Upper lobe of left lung (tissue), 6 donors: ENCODE measurements at regions not wholly inside any gene's neighbourhood (a gene's known extent, or its start where the extent isn't known, plus 50 kb on each side); places are given as distances from the start of the nearest gene placed in this dataset.

ENCODE experiments used
- ATAC-seq, 2 donors: fragments of 200-7000 bp; cut with Tn5 transposase; one replicate each; pipeline ENCODE4 v1.9.1; 2022; ENCODE audit warnings: mild to moderate bottlenecking in 2 of 2, moderate library complexity in 2 of 2; ENCODE audit not compliant: low FRiP score in 2 of 2
- DNase-seq, 2 donors: peaks; one replicate each; pipeline ENCODE4 v3.0.0-alpha.2; 2019 to 2020
- H3K27ac ChIP-seq, 4 donors: fragments of 200-600 bp; sonication (generic); one replicate each; pipeline ENCODE4 v1.5.1; 2016 to 2019
- H3K27me3 ChIP-seq, 4 donors: fragments of 200-600 bp; sonication (generic); one replicate each; pipeline ENCODE4 v1.5.1; 2017 to 2019
- H3K36me3 ChIP-seq, 4 donors: fragments of 200-600 bp; sonication (generic); one replicate each; pipeline ENCODE4 v1.5.1; 2016 to 2019
- H3K4me1 ChIP-seq, 4 donors: fragments of 200-600 bp; sonication (generic); one replicate each; pipeline ENCODE4 v1.5.1; 2018 to 2019
- H3K4me3 ChIP-seq, 4 donors: fragments of 200-600 bp; sonication (generic); one replicate each; pipeline ENCODE4 v1.5.1; 2017 to 2019; ENCODE audit warnings: mild to moderate bottlenecking in 2 of 4, moderate library complexity in 1 of 4
- H3K9me3 ChIP-seq, 4 donors: fragments of 200-600 bp; sonication (generic); one replicate each; pipeline ENCODE4 v1.5.1; 2018 to 2019
- CTCF ChIP-seq, 6 experiments: fragments of 450-650 bp in 4 of 6; fragments of 200-600 bp in 2 of 6; sonication (generic) in 2 of 6; IDR thresholded peaks; one replicate each; pipeline ENCODE4 v1.5.1; 2016 to 2019; ENCODE audit warnings: antibody characterized with exemption in 6 of 6
- EP300 ChIP-seq, 4 donors: sonication (generic); formaldehyde crosslinking; IDR thresholded peaks; one replicate each; pipeline ENCODE4 v1.5.1; 2017; ENCODE audit warnings: antibody characterized with exemption in 4 of 4, control low read depth in 2 of 4
- POLR2A ChIP-seq, 4 donors: fragments of 450-650 bp; IDR thresholded peaks; one replicate each; pipeline ENCODE4 v1.5.1; 2016 to 2017; ENCODE audit warnings: antibody characterized with exemption in 4 of 4, mild to moderate bottlenecking in 2 of 4
- POLR2AphosphoS5 ChIP-seq, 2 donors: sonication (generic); formaldehyde crosslinking; IDR thresholded peaks; one replicate each; pipeline ENCODE4 v1.5.1; 2017; ENCODE audit warnings: antibody characterized with exemption in 2 of 2
- WGBS, 2 donors: methylation state at CpG; one replicate each; pipeline ENCODE4 v1.1.5; 2017 to 2018; 5-methylcytosine and 5-hydroxymethylcytosine counted together
- donor health status: DM: no; HTN: no; CAD: no; lungs with moderate emphysema.
- donor health status: DM: no; HTN: yes; CAD: no; lungs with severe emphysema.

DNA sequence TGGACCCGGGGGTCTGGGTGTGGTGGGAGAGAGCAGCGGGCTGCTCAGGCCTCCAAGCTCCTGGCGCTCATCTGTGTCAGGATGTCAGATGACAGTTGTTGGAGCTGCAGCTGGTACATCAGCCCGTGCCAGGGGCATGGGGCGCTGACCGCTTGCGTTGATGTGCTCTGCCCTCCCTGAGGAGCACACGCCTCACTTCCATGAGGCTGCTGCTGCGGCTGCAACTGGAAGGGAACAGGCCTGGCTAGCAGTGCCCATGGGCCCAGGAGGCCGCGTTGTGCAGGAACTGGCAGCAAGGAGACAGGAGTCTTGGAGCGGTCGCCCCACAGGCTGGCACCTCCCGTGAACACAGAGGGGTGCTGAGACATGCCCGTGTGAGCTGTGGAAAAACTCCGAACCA lies 361.3 kb upstream of the MKI67 start:
- ATAC-seq: no peak
- Histone ChIP-seq H3K4me3 (no peak overlapping the region), H3K27ac (no peak overlapping the region), H3K4me1 (no peaks in the 10 kb centered on the region), H3K9me3 (no peaks in the 10 kb centered on the region), H3K27me3 (no peaks in the 10 kb centered on the region), H3K36me3 (no peaks in the 10 kb centered on the region)
- TF ChIP-seq EP300 (IDR thresholded peaks at IDR 0.05) (no peak), POLR2A (IDR thresholded peaks at IDR 0.05) (no peak), CTCF (IDR thresholded peaks at IDR 0.05) (no peak), POLR2AphosphoS5 (IDR thresholded peaks at IDR 0.05) (no peak)
- WGBS, 2 donors: 80 to 96% methylated on average over 10 to 13 of the region's 16 CpGs
- no peak for DNase-seq

DNA sequence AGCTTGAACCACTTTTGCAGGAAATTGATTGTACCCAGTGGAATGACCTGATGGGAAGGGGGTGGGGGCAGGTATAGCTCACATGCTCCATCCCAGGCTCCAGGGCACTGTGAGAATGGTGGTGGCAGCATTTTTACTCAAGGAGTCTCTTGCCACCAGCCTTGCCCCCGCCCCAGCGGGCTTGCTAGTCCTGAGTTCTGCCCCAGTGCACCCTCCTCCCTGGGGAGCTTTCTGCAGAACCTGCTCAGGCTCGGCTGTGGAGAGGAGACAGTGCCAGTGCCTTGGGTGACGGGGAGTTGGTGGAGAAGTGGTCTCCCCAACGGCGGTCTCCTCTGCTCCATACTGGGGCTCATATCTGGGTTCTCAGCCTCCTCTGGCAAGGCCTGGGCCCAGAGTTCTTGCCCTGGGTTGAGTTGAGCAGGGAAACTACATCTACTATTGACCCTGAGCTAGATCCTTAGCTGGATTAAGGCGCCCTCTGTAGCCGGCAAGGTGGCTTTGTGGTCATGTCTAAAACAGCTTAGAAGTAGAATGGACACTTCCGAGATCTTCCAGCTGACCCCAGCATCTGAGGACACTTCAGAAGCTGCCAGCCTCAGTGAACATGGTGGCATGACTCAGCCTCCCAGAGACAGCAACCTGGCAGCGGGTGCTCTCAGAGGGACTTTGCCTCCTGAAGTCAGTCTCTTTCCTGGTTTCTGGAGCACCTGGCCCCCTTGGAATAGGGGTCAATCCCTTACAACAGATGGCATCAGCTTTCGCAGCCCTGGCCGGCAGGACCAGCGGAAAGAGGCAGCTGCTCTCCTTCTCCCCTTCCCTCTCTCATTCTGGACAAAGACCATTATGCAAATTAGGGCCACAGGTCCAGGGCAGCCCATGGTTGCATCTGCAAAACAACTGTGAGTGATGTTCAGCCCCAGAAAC lies 363.4 kb upstream of the MKI67 start:
- no peaks in the 10 kb centered on the region for H3K4me1 ChIP-seq
- H3K4me3 ChIP-seq: no peak overlapping the region
- no peaks in the 10 kb centered on the region for H3K36me3 ChIP-seq
- no peaks in the 10 kb centered on the region for H3K9me3 ChIP-seq
- no peak for DNase-seq
- H3K27ac ChIP-seq: no peak overlapping the region
- H3K27me3 ChIP-seq: no peaks in the 10 kb centered on the region
- no peak for TF ChIP-seq POLR2A (IDR thresholded peaks at IDR 0.05)
- no peak for TF ChIP-seq EP300 (IDR thresholded peaks at IDR 0.05)
- TF ChIP-seq CTCF (IDR thresholded peaks at IDR 0.05): no peak
- no peak for TF ChIP-seq POLR2AphosphoS5 (IDR thresholded peaks at IDR 0.05)
- WGBS, 2 donors: 81 to 92% methylated on average over 8 to 13 of the region's 13 CpGs
- no peak for ATAC-seq

DNA sequence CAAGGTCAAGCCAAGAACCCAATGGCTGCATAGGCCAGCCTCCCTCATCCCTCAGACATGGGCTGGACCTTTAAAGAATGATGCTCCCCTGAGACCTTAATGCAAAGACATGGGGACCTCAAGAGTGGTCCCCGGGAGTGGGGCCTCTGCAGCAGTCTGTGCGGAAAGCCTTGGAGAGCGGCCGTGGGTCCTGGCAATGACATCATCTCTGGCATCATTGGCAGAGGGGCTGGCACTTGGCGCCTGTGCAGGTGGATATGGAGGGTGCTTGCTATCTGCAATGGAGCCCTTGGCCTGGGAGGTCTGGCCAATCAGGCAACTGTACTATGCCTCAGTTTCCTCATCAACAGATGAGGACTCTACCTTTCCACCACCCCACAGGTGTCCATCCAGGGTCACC lies 365.5 kb upstream of the MKI67 start:
- 85 to 100% methylated on average over 5 of the region's 5 CpGs for WGBS, 2 donors
- Histone ChIP-seq H3K27me3 (no peaks in the 10 kb centered on the region), H3K4me1 (no peaks in the 10 kb centered on the region), H3K9me3 (no peaks in the 10 kb centered on the region), H3K36me3 (no peaks in the 10 kb centered on the region), H3K27ac (no peak overlapping the region), H3K4me3 (no peak overlapping the region)
- no peak for ATAC-seq
- TF ChIP-seq POLR2AphosphoS5 (IDR thresholded peaks at IDR 0.05) (no peak), EP300 (IDR thresholded peaks at IDR 0.05) (no peak), POLR2A (IDR thresholded peaks at IDR 0.05) (no peak), CTCF (IDR thresholded peaks at IDR 0.05) (no peak)
- no peak for DNase-seq

DNA sequence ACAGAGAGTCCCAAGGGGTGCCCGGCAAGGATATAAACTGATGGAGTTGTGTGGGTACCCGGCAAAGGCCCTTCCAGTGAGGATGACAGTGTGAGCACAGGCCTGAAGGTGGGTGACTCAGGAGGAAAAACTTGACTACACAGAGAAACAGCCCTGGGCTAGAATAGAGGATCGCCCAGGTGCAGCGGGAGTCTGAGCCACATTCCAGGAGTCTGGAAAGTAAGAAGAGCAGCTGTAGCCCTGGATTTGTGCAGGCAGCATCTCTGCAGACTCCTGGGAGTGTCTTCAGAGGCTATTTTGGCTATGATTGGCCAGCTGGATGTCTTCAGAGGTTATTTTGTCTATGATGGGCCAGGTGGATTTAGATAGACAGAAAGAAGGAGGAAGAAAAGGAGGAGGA lies 367.6 kb upstream of the MKI67 start:
- no peaks in the 10 kb centered on the region for H3K4me1 ChIP-seq
- no peaks in the 10 kb centered on the region for H3K36me3 ChIP-seq
- H3K27me3 ChIP-seq: no peaks in the 10 kb centered on the region
- no peak overlapping the region for H3K27ac ChIP-seq
- WGBS, 2 donors: 83 to 92% methylated on average over 4 of the region's 4 CpGs
- DNase-seq: no peak
- ATAC-seq: no peak
- H3K4me3 ChIP-seq: no peak overlapping the region
- no peaks in the 10 kb centered on the region for H3K9me3 ChIP-seq
- no peak for TF ChIP-seq POLR2A (IDR thresholded peaks at IDR 0.05)
- TF ChIP-seq EP300 (IDR thresholded peaks at IDR 0.05): no peak
- TF ChIP-seq POLR2AphosphoS5 (IDR thresholded peaks at IDR 0.05): no peak
- no peak for TF ChIP-seq CTCF (IDR thresholded peaks at IDR 0.05)

DNA sequence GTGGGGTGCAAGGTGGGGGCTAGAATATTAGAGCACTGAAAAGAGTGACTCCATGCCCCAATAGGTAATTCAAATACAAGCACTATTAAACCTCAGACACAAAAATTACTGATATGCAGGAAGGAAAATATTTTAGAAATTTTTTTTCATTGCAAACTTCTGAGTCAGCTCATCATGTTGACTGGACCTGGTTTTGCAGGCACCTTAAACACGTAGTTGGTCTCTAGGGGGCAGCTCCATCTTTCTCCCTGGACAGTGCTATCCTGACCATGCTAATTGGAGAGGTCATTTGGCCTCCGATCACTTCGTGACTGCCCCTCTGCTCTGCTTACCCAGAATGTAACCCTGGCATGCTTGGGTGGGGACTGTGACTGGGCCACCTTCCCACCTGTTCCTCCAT lies 368.4 kb upstream of the MKI67 start:
- Histone ChIP-seq H3K4me3 (no peak overlapping the region), H3K4me1 (no peaks in the 10 kb centered on the region), H3K36me3 (no peaks in the 10 kb centered on the region), H3K9me3 (no peaks in the 10 kb centered on the region), H3K27ac (no peak overlapping the region), H3K27me3 (no peaks in the 10 kb centered on the region)
- no peak for DNase-seq
- ATAC-seq: no peak
- 68 to 73% methylated on average over 3 of the region's 3 CpGs for WGBS, 2 donors
- TF ChIP-seq POLR2A (IDR thresholded peaks at IDR 0.05) (no peak), EP300 (IDR thresholded peaks at IDR 0.05) (no peak), POLR2AphosphoS5 (IDR thresholded peaks at IDR 0.05) (no peak), CTCF (IDR thresholded peaks at IDR 0.05) (no peak)
